Thymus (tissue), 11 donors: ENCODE measurements at regions not wholly inside any gene's neighbourhood (a gene's known extent, or its start where the extent isn't known, plus 50 kb on each side); places are given as distances from the start of the nearest gene placed in this dataset.
"Not testable (repeated sequence)": the region's sequence is repeated elsewhere in the genome, so short reads cannot be mapped to it uniquely, and the experiment has no call there.

Source experiments
- DNase-seq, 9 donors: peaks; one replicate each; pipeline ENCODE4 v3.0.0-alpha.2; 2013; ENCODE audit warnings: low spot score in 9 of 9, low read depth in 6 of 9, missing footprints in 1 of 9
- H3K27ac ChIP-seq, 2 donors: one replicate each; pipeline ENCODE4 v1.5.1; 2013; ENCODE audit warnings: control low read depth in 1 of 2, low read depth in 1 of 2, low read length in 1 of 2, mild to moderate bottlenecking in 1 of 2, moderate library complexity in 1 of 2
- H3K27me3 ChIP-seq, 2 donors: one replicate each; pipeline ENCODE4 v1.5.1; 2013; ENCODE audit warnings: low read length in 1 of 2; ENCODE audit not compliant: control insufficient read depth in 2 of 2, insufficient read depth in 1 of 2
- H3K36me3 ChIP-seq, 2 donors: one replicate each; pipeline ENCODE4 v1.5.1; 2013; ENCODE audit warnings: low read length in 1 of 2, mild to moderate bottlenecking in 1 of 2, moderate library complexity in 1 of 2; ENCODE audit not compliant: control insufficient read depth in 2 of 2, insufficient read depth in 2 of 2
- H3K4me1 ChIP-seq, 2 donors: one replicate each; pipeline ENCODE4 v1.5.1; 2013; ENCODE audit warnings: low read length in 2 of 2; ENCODE audit not compliant: control insufficient read depth in 2 of 2, insufficient read depth in 2 of 2
- H3K4me3 ChIP-seq, 2 donors: one replicate each; pipeline ENCODE4 v1.5.1; 2013; ENCODE audit warnings: low read length in 2 of 2, control low read depth in 1 of 2, mild to moderate bottlenecking in 1 of 2
- H3K9me3 ChIP-seq, 2 donors: one replicate each; pipeline ENCODE4 v1.5.1; 2013; ENCODE audit warnings: low read length in 1 of 2, mild to moderate bottlenecking in 1 of 2; ENCODE audit not compliant: control insufficient read depth in 2 of 2, insufficient read depth in 1 of 2
- WGBS: extraction: QIAGEN DNeasy Blood & Tissue Kit; methylation state at CpG from one replicate; pipeline ENCODE4 v1.1.7; 2013; 5-methylcytosine and 5-hydroxymethylcytosine counted together
- donor health status: healthy.

- WGBS: over 99% methylated on average over 9 of the region's 9 CpGs
- Histone ChIP-seq H3K36me3 (no peaks in the 10 kb centered on the region), H3K27ac (no peak overlapping the region)
Measured at GRCh38 chr5:84961193-84961592, 576.5 kb upstream of the EDIL3 start.

GRCh38 chr5:84961903-84962302 lies 577.2 kb upstream of the EDIL3 start:
- Histone ChIP-seq H3K27ac (no peak overlapping the region), H3K27me3 (no peaks in the 10 kb centered on the region), H3K4me3 (no peak overlapping the region), H3K4me1 (no peaks in the 10 kb centered on the region), H3K9me3 (peaks cover 0 to 14% of the 10 kb centered on the region in 2 donors), H3K36me3 (no peaks in the 10 kb centered on the region)
- 86% methylated on average over 3 of the region's 3 CpGs for WGBS
- DNase-seq: no peak

More at GRCh38 chr5:84961193-84961592, 576.5 kb upstream of the EDIL3 start:
- Histone ChIP-seq H3K27me3 (no peaks in the 10 kb centered on the region), H3K4me3 (no peak overlapping the region), H3K4me1 (no peaks in the 10 kb centered on the region), H3K9me3 (peaks cover 0 to 14% of the 10 kb centered on the region in 2 donors)
- no peak for DNase-seq

- no peak for DNase-seq
- Histone ChIP-seq H3K36me3 (no peaks in the 10 kb centered on the region), H3K4me3 (no peak overlapping the region), H3K27ac (no peak overlapping the region), H3K9me3 (no peaks in the 10 kb centered on the region), H3K27me3 (no peaks in the 10 kb centered on the region), H3K4me1 (no peaks in the 10 kb centered on the region)
- WGBS: 50% methylated on average over 2 of the region's 2 CpGs
Measured at GRCh38 chr5:84983093-84983492, 598.4 kb upstream of the EDIL3 start.

- Histone ChIP-seq H3K9me3 (no peaks in the 10 kb centered on the region), H3K27ac (no peak overlapping the region), H3K4me1 (no peaks in the 10 kb centered on the region), H3K36me3 (no peaks in the 10 kb centered on the region), H3K27me3 (no peaks in the 10 kb centered on the region), H3K4me3 (no peak overlapping the region)
- 57% methylated on average over 3 of the region's 3 CpGs for WGBS
- DNase-seq: no peak
Measured at GRCh38 chr5:84985148-84985547, 600.5 kb upstream of the EDIL3 start.

- no peak overlapping the region for H3K4me3 ChIP-seq
- no peak for DNase-seq
- H3K27ac ChIP-seq: no peak overlapping the region
- WGBS: 82% methylated on average over 7 of the region's 7 CpGs
- no peaks in the 10 kb centered on the region for H3K4me1 ChIP-seq
- H3K36me3 ChIP-seq: no peaks in the 10 kb centered on the region
- no peaks in the 10 kb centered on the region for H3K9me3 ChIP-seq
- H3K27me3 ChIP-seq: no peaks in the 10 kb centered on the region
Measured at GRCh38 chr5:84986688-84987087, 602.0 kb upstream of the EDIL3 start.

- no peaks in the 10 kb centered on the region for H3K9me3 ChIP-seq
- H3K36me3 ChIP-seq: no peaks in the 10 kb centered on the region
- no peak for DNase-seq
- no peak overlapping the region for H3K27ac ChIP-seq
- no peak overlapping the region for H3K4me3 ChIP-seq
- no peaks in the 10 kb centered on the region for H3K4me1 ChIP-seq
- H3K27me3 ChIP-seq: no peaks in the 10 kb centered on the region
Measured at GRCh38 chr5:85000671-85001070, 616.0 kb upstream of the EDIL3 start.

GRCh38 chr5:85002026-85002425 lies 617.3 kb upstream of the EDIL3 start:
- H3K4me1 ChIP-seq, DNase-seq, H3K4me3 ChIP-seq, H3K36me3 ChIP-seq, H3K27ac ChIP-seq, H3K9me3 ChIP-seq, H3K27me3 ChIP-seq: not testable (repeated sequence)
- 95% methylated on average over 9 of the region's 9 CpGs for WGBS

- Histone ChIP-seq H3K36me3 (no peaks in the 10 kb centered on the region), H3K27me3 (no peaks in the 10 kb centered on the region), H3K4me1 (no peaks in the 10 kb centered on the region), H3K4me3 (no peak overlapping the region), H3K27ac (no peak overlapping the region), H3K9me3 (no peaks in the 10 kb centered on the region)
- no peak for DNase-seq
- WGBS: 91% methylated on average over 4 of the region's 4 CpGs
Measured at GRCh38 chr5:85010014-85010562, 625.4 kb upstream of the EDIL3 start.

- DNase-seq: no peak
- H3K27me3 ChIP-seq: no peaks in the 10 kb centered on the region
- H3K9me3 ChIP-seq: no peaks in the 10 kb centered on the region
- H3K27ac ChIP-seq: no peak overlapping the region
- H3K4me3 ChIP-seq: no peak overlapping the region
- WGBS: 90% methylated on average over 2 of the region's 2 CpGs
- no peaks in the 10 kb centered on the region for H3K4me1 ChIP-seq
- no peaks in the 10 kb centered on the region for H3K36me3 ChIP-seq
Measured at GRCh38 chr5:85017261-85017660, 632.6 kb upstream of the EDIL3 start.
